Omental fat pad (tissue), 3 donors: ENCODE measurements at regions not wholly inside any gene's neighbourhood (a gene's known extent, or its start where the extent isn't known, plus 50 kb on each side); places are given as distances from the start of the nearest gene placed in this dataset.

ENCODE experiments used
- ATAC-seq: fragments of 150-250 bp; one replicate; pipeline ENCODE4 v1.9.1; 2016; ENCODE audit warnings: mild to moderate bottlenecking, moderate library complexity; ENCODE audit not compliant: low FRiP score
- DNase-seq: peaks from one replicate; pipeline ENCODE4 v3.0.0-alpha.2; 2019; ENCODE audit warnings: low spot score
- CTCF ChIP-seq, 3 donors: fragments of 450-650 bp; IDR thresholded peaks; one replicate each; pipeline ENCODE4 v1.5.1; 2016 to 2017; ENCODE audit warnings: antibody characterized with exemption in 3 of 3, mild to moderate bottlenecking in 3 of 3, moderate library complexity in 2 of 3

GRCh38 chr1:165073185-165074007, 283.1 kb downstream of the LMX1A start:
- DNase-seq (no peak), ATAC-seq (no peak)
- TF ChIP-seq CTCF (IDR thresholded peaks at IDR 0.05), result no peak

- ATAC-seq (no peak), DNase-seq (no peak)
- no peak for TF ChIP-seq CTCF (IDR thresholded peaks at IDR 0.05)
These were observed 285.8 kb downstream of the LMX1A start for GRCh38 chr1:165070675-165071074.

GRCh38 chr1:165069829-165070228, 286.7 kb downstream of the LMX1A start:
- DNase-seq, result no peak
- no peak for TF ChIP-seq CTCF (IDR thresholded peaks at IDR 0.05)

GRCh38 chr1:165068741-165069140, 287.8 kb downstream of the LMX1A start:
- ATAC-seq (no peak), DNase-seq (no peak)
- no peak for TF ChIP-seq CTCF (IDR thresholded peaks at IDR 0.05)

More at GRCh38 chr1:165069829-165070228, 286.7 kb downstream of the LMX1A start:
- ATAC-seq, result no peak

- DNase-seq (no peak), ATAC-seq (no peak)
- TF ChIP-seq CTCF (IDR thresholded peaks at IDR 0.05), result no peak
These were observed 288.7 kb downstream of the LMX1A start for GRCh38 chr1:165067829-165068228.

DNA sequence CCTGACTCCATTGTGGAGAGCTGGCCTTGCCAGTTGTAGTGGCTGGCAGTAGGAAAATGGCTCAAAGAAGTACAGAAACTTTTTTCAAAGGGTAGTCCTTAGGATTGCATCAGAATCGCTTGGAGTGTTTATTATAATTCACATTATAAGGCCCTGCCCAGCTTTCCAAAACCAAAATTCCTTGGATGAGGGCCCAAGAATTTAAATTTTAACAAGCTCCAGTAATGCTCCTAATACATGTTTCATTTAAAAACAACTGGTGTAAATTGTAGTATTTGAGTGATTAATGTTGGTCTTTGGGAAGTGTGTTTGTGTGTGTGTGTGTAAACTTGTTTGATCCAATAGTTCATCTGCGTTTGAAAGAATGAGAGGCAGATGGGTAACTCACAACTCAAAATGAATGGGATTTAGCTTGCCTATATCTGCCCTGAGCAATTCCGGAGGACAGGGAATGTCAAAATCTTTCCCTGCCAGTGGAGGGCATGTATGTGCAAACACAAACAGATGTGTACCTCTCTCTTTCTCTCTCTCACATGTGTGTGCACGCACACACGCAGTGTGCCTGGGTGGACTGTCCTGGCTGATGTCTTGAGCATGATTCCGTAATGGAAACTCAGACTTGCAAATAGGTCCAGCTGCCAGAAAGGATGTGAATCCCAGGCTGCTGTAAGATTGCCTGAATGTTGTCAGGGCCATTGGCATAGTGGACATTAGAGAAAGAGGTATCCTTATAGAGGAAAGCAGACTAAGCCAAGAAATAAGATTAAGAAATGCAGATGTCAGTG, 293.1 kb downstream of the LMX1A start:
- TF ChIP-seq CTCF (IDR thresholded peaks at IDR 0.05), result no peak
- DNase-seq (no peak), ATAC-seq (no peak)
